SK-N-SH (cell line): ENCODE measurements at regions not wholly inside any gene's neighbourhood (a gene's known extent, or its start where the extent isn't known, plus 50 kb on each side); places are given as distances from the start of the nearest gene placed in this dataset.

Experiments used
- EP300 ChIP-seq, 2 experiments: IDR thresholded peaks; 2 replicates each; pipeline versions ENCODE4 v1.4.0 to v1.6.1; 2012; ENCODE audit warnings: borderline replicate concordance in 1 of 2, low read depth in 1 of 2, low read length in 1 of 2
- EZH2phosphoT487 ChIP-seq: fragments of 200-600 bp; sonication (generic); IDR thresholded peaks from 2 replicates; pipeline ENCODE4 v1.6.1; 2017; ENCODE audit warnings: low read depth, mixed run types, mild to moderate bottlenecking, antibody characterized with exemption, moderate library complexity, borderline replicate concordance
- NFIC ChIP-seq: IDR thresholded peaks from 2 replicates; pipeline ENCODE4 v1.4.0; 2012; ENCODE audit warnings: borderline replicate concordance
- POLR2AphosphoS5 ChIP-seq: IDR thresholded peaks from 2 replicates; pipeline ENCODE4 v1.6.1; 2012; ENCODE audit warnings: low read depth, low read length
- RXRA ChIP-seq: IDR thresholded peaks from 2 replicates; pipeline ENCODE4 v1.4.0; 2012; ENCODE audit warnings: low read depth, mild to moderate bottlenecking, borderline replicate concordance
- YY1 ChIP-seq: IDR thresholded peaks from 2 replicates; pipeline ENCODE4 v1.4.0; 2012; ENCODE audit warnings: low read depth, mild to moderate bottlenecking
- TF ChIP-seq, protein P1 (sequence below): fragments of 200-600 bp; sonication (generic); IDR thresholded peaks from 2 replicates; pipeline ENCODE4 v1.6.1; 2017; ENCODE audit warnings: antibody characterized with exemption, mild to moderate bottlenecking, moderate library complexity
- TF ChIP-seq, protein P2 (sequence below): IDR thresholded peaks from 2 replicates; pipeline ENCODE4 v1.4.0; 2012; ENCODE audit warnings: low read depth, borderline replicate concordance
- TF ChIP-seq, protein P3 (sequence below): fragments of 150-350 bp; IDR thresholded peaks from 2 replicates; pipeline ENCODE4 v1.6.1; 2017; ENCODE audit warnings: antibody characterized with exemption, low read length, low read depth, borderline replicate concordance
- TF ChIP-seq, protein P4 (sequence below): IDR thresholded peaks from 2 replicates; pipeline ENCODE4 v1.4.0; 2012; ENCODE audit warnings: low read depth

DNA sequence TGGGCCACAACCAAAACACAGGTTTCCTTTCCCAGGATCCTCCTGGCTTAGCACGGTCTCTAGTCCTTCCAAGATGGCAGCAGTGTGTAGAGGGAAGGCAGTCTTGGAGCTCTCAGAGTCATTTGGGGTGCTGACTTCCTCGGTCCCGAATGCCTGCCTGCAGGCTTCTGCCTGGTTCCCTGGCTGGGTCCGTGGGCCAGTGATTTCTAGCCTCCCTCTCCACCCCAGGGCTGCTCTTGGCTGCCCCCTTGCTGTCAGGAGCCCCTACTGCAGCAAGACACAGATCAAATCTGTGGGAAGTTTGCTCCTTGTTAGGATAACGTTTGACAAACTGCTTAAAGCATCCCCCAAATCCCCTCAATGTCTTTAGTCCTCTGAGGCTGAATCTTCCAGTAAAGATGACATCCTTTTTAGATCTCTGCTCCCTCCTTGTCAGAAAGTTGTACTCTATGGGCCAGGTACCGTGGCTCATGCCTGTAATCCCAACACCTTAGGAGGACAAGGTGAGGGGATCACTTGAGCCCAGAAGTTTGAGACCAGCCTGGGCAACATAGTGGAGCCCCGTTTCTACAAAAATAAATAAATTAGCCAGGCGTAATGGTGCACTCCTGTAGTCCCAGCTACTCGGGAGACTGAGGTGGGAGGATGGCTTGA is 272.5 kb downstream of the RRAGC start:
- TF ChIP-seq, protein P1, sequence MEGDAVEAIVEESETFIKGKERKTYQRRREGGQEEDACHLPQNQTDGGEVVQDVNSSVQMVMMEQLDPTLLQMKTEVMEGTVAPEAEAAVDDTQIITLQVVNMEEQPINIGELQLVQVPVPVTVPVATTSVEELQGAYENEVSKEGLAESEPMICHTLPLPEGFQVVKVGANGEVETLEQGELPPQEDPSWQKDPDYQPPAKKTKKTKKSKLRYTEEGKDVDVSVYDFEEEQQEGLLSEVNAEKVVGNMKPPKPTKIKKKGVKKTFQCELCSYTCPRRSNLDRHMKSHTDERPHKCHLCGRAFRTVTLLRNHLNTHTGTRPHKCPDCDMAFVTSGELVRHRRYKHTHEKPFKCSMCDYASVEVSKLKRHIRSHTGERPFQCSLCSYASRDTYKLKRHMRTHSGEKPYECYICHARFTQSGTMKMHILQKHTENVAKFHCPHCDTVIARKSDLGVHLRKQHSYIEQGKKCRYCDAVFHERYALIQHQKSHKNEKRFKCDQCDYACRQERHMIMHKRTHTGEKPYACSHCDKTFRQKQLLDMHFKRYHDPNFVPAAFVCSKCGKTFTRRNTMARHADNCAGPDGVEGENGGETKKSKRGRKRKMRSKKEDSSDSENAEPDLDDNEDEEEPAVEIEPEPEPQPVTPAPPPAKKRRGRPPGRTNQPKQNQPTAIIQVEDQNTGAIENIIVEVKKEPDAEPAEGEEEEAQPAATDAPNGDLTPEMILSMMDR: peak; percentile 76
- TF ChIP-seq EZH2phosphoT487 (no peak), NFIC (no peak), EP300 (IDR thresholded peaks at IDR 0.05; ENCODE audit: borderline replicate concordance in 1 of 2, low read depth in 1 of 2, low read length in 1 of 2) (no peak), RXRA (no peak), POLR2AphosphoS5 (no peak), YY1 (no peak)
- TF ChIP-seq, protein P2, sequence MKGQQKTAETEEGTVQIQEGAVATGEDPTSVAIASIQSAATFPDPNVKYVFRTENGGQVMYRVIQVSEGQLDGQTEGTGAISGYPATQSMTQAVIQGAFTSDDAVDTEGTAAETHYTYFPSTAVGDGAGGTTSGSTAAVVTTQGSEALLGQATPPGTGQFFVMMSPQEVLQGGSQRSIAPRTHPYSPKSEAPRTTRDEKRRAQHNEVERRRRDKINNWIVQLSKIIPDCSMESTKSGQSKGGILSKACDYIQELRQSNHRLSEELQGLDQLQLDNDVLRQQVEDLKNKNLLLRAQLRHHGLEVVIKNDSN: no peak
- TF ChIP-seq, protein P3, sequence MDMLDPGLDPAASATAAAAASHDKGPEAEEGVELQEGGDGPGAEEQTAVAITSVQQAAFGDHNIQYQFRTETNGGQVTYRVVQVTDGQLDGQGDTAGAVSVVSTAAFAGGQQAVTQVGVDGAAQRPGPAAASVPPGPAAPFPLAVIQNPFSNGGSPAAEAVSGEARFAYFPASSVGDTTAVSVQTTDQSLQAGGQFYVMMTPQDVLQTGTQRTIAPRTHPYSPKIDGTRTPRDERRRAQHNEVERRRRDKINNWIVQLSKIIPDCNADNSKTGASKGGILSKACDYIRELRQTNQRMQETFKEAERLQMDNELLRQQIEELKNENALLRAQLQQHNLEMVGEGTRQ: no peak
- TF ChIP-seq, protein P4, sequence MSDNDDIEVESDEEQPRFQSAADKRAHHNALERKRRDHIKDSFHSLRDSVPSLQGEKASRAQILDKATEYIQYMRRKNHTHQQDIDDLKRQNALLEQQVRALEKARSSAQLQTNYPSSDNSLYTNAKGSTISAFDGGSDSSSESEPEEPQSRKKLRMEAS: no peak
